ENCODE measurements at regions not wholly inside any gene's neighbourhood (a gene's known extent, or its start where the extent isn't known, plus 50 kb on each side); places are given as distances from the start of the nearest gene placed in this dataset.

DNA sequence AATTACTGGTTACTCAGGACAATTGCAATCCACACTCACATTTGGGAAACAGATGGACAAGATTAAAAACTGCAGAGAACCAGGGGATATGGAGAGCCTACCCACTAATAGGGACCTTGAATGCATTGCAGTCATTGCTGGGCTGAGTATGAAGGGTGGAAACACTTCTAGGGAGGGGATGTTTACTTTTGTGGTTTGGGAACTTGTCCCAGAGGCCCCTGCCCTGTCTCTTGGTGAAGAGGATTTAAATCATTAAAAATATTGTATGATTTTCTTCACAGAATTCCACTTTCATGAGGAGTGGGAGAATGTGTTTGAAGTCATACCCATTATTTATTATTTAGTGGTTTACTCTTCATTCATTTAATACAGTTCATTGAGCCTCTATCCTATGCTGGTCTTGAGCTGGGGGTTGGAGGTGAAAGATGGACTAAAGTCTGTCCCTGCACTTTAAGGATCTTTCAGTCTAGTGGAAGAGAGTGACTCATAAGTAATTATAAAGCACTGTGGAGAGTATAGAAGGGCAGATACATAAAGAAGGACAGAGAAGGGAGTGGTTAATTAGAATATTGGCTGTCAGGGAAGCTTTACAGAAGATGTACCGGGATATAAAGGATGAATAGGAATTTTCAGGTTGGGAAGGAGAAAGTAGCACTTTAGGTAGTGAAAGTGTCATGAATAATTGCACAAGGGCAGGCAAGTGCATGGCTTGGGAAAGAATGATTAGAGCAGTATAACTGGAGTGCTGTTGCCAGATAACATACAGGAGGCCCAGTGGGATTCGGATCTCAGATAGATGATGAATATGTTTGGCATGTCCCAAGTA, 313.4 kb downstream of the LPIN1 start:
- DNase-seq (ENCODE audit: low read depth) = no peak

GRCh38 chr2:12060886-12061285, 314.5 kb downstream of the LPIN1 start:
- no peak for DNase-seq (ENCODE audit: low read depth)

DNA sequence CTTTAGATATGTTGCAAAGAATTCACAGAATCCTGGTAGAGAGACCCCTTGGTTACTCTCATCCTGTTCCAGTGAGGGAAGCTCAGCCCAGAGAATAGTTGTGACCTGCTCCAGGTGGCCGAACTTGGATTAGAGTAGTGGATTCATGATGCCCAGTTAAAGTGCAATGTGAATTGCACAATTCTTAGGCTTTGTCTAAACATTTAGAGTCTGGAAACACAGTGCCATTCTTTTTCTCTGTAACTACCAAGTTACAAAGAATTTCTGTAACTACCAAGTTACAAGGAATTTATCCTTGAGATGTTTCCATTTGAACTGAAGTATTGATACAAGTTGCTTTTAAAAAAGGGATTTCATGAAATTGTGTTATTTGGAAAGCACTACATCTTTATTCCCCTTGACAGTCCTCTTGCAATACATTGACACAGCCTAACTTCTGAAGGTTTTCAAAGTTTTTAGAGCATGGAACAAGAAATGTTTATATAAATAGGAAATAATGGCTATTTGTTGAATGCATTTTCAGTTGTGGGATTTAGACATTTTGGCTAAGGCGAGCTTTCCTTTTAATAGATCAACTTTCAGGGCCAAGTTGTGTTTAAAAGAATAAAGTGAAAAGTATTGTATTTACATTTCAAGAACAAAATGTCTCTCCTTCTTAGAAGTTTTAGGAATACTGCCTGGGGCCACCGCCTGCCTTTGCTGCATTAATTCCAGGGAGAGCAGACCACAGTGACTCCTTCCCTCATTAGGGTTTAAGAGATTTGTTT, 315.0 kb downstream of the LPIN1 start:
- DNase-seq (ENCODE audit: low read depth) = no peak

GRCh38 chr2:12062053-12062395, 315.6 kb downstream of the LPIN1 start:
- DNase-seq (ENCODE audit: low read depth) = no peak

- no peak for DNase-seq (ENCODE audit: low read depth)
Measured at GRCh38 chr2:12063210-12063609, 316.8 kb downstream of the LPIN1 start.

DNA sequence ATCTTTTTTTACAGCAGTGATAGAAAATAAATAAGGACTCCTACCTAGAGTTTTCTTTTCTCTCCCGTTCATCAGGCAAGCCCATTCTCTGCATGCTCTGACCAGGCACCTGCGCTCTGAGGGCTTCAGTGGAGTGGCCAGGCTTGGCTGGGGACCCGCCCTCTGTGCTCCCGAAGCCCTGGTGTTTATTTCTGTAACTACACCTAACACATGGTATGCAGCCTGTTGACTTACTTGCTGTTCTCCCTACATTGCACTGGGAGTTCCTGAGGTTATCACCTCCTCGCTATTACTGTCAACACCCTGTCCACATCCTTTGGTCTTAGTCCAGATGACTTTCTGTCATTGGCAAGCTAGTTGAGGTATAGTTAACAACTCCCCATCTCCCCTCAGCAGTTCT, 317.7 kb downstream of the LPIN1 start:
- DNase-seq (ENCODE audit: low read depth) = no peak

DNA sequence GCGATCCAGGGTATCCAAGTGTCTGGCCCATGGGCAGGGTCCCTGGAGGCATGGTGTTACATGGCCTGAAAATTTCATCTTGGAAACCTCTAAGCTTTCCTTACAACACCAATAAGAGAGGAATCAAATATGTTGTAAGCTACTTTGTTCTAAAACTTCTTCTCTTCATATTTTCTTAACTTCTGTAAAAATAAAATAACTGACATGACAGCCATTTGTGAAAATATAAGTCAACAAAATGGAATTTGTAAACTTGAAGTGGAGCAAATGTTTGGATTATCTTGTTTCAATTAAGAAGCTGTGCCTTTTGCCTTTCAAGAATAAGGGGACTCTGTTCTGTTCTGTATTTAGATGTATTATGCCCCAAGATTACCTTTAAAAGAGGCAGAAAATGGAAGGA, 319.7 kb downstream of the LPIN1 start:
- DNase-seq (ENCODE audit: low read depth) = no peak

- no peak for DNase-seq (ENCODE audit: low read depth)
Measured at GRCh38 chr2:12066986-12067385, 320.6 kb downstream of the LPIN1 start.

DNA sequence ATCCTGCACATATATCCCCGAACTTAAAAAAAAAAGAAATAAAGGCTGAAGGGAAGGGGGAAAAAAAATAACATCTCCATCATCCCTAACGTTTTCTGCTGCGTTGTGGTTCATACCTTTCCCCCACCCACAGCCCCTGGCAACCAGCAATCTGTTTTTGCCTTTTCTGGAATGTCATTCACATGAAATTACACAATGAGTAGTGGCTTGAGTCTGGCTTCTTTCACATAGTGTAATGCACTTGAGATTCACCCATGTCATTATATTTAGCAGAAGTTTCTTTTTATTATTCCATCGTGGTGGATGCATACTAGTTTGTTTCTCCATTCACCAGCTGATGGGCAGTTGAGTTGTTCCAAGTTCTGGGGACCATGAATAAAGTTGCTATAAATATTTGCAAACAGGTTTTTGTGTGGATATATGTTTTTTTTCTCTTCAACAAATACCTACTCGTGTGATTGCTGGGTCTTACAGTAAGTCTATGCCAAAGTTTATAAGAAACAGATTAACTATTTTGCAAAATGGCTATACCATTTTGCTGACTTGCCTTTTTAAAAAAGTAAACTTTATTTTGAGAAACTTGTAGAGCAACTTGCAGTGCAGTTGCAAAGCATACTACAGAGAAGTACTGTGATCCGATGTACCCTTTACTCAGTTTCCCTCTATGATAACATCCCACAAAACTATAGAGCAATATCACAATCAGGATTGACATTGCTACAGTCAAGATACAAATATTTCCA, 322.5 kb downstream of the LPIN1 start:
- no peak for DNase-seq (ENCODE audit: low read depth)

DNA sequence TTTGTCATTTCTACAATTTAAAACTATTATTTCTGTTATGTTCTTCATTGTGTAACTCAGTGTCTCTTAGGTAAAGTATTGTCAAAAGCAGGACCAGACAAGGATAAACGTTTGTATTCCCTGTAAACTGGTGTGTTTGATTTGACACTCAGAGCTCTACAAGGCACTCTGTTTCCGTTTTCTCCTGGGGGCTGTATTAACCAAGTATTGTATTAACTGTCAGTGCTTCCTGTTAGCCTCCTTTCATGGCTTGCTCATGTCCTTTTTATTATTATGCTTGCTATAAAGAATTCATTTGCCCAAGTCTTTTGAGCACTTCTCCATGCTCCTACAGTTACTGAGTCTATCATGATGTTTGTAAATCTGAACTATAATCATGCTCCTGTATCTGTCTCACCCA, 323.7 kb downstream of the LPIN1 start:
- no peak for DNase-seq (ENCODE audit: low read depth)

- DNase-seq (ENCODE audit: low read depth) = no peak
Measured at GRCh38 chr2:12070581-12070980, 324.1 kb downstream of the LPIN1 start.

- DNase-seq (ENCODE audit: low read depth) = no peak
Measured at GRCh38 chr2:12071318-12071717, 324.9 kb downstream of the LPIN1 start.

DNA sequence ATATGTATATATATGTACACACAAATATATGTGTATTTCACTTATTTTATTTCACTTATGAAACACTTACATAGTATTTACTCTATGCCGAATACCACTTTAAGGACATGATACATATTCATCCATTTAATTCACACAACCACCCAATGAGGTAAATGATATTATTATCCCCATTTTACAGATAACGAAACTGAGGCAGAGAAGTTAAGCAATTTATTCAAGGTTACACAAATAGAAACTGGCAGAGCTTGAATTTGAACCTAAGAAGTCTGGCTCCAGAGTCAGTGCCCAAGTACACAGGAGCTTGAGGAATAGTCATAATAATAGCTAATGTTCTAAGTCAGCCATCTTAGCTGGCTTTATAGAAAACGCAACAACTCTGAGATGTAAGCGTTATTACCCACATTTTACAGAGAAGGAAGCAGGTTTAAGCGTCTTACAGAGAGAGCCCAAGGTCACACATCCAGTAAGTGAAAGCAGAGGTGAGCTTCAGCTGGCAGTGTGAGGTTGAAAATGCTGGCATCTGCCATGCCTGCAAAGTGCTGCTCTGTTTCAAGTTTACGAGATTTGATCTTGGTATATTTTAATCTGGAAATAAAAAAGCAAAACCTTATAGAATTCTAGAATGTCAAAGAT, 326.9 kb downstream of the LPIN1 start:
- no peak for DNase-seq (ENCODE audit: low read depth)

DNA sequence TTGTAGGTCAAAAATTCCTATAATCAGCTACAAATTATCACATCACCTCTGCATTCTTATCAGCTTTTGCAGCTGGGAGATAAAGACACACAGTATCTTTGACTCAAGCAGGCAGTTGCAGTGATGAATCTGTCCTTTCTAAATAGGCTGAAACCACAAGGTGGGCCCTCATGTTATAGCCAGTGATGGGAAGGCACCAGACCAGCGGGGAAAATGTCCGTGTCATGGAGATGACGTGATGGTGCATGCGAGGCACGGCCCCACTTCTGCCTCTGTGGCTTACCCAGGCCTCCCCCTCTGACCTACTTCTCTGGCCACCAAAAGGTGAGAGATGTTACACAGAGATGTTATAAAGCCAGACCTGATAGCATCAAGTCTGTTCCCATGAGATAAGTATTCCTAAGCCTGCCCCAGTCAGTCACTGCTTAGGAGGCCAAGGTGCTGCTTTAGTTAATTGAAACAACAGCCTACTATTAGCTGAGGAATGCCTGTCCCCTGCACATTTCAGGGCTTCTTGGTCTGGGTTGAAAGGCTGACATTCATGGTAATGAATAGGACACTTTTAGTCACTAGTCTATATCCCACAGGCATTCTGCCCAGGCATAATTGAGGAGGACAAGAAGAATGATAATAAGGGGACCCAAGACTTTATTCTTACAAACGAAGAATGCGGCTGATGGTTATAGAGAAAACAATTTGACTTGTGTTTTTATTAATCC, 327.9 kb downstream of the LPIN1 start:
- no peak for DNase-seq (ENCODE audit: low read depth)

- DNase-seq (ENCODE audit: low read depth) = no peak
Measured at GRCh38 chr2:12074845-12075217, 328.4 kb downstream of the LPIN1 start.

DNA sequence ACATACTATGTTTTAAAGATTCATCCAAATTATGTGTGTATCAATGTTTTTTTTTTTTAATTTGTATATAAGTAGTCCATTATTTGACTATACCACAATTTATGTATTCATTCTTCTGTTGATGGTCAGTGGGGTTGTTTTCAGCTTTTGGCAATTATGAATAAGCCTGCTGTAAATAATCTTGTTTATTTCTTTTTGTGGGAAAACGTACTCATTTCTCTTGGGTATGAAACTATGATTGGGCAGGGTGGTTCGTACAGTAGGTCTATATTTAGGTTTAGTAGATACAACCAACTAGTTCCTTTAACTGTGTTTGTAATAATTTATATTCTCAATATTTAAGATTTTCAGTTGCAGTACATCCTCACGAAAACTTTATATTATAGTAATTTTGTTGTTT, 329.2 kb downstream of the LPIN1 start:
- no peak for DNase-seq (ENCODE audit: low read depth)

GRCh38 chr2:12076810-12077209, 330.4 kb downstream of the LPIN1 start:
- DNase-seq (ENCODE audit: low read depth) = no peak

GRCh38 chr2:12080360-12080759, 333.9 kb downstream of the LPIN1 start:
- DNase-seq (ENCODE audit: low read depth) = no peak

DNA sequence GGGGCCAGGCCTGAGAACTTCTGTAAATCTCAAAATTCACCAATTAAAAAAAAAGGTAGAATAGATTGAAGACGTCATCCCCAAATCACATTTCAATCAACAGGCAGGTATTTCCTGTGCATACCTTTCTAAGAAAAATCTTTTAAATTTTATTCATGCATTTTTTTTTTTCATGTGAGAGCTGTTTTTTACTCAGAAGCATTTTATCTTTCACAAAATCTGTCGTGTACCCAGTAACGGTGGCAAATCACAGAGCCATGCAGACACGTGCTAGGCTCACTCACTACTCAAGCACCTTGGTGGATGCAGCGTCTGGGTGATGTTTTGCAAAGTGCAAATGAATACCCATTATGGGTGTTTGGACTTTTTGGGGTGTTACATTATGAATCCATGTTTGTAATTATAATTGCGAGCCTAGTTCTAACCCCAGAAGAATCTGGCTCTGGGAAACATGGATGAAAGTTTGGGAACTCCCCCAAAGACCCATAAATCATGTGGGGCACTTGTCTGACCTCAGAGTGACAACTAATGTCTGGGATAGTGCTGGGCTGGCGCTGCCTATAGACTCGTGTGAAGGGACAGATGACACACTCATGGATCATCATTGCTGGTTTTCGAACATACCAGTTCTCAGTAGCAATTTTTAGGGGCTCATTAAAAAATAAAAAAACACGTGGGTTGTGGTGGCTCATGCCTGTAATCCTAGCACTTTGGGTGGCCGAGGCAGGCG, 335.2 kb downstream of the LPIN1 start:
- DNase-seq (ENCODE audit: low read depth) = no peak

DNA sequence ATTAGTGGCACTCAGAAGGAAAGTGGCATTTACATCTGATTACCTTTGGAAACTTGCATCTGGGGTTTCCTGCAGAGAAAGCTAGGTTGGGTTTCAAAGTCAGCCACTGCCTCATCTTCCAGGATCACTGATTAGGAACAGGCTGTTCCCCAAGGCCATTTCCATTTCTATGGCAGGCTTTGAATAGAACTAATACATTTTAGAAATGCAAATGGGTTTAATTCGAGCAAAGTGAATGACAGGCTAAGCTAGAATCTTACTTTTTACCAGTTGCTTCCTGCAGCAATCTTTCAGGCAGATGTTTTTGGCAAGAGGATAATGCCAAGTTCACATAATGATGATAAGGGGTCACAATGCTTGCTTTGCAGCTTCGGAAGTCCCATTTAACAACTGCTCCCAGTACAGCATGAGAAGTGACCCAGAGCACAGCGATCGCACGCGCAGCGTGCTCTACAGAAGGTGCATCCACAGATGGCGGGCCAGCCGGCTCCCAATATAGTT, 336.7 kb downstream of the LPIN1 start:
- DNase-seq (ENCODE audit: low read depth) = no peak
